PC-3 (cell line): ENCODE measurements at regions not wholly inside any gene's neighbourhood (a gene's known extent, or its start where the extent isn't known, plus 50 kb on each side); places are given as distances from the start of the nearest gene placed in this dataset.

ENCODE experiments used
- ATAC-seq: fragments of 200-7000 bp; cut with Tn5 transposase; 2 replicates; pipeline ENCODE4 v1.9.1; 2020; ENCODE audit warnings: mild to moderate bottlenecking, moderate library complexity
- BruUV-seq: library from RNA; stranded (reverse); fragments of 400-500 nt; replicated peaks from 2 replicates; lab custom pipeline; 2021; lab: Mats Ljungman, UMichigan
- CTCF ChIA-PET: fragments of 300-600 bp; sonication (Branson Sonifier 250); formaldehyde crosslinking; loops from one replicate; lab custom pipeline; 2022; ENCODE audit warnings: antibody characterized with exemption; lab: Charles Lee
- POLR2A ChIA-PET: fragments of 300-600 bp; sonication (Branson Sonifier 250); formaldehyde crosslinking; loops from one replicate; lab custom pipeline; 2022; ENCODE audit warnings: antibody characterized with exemption; ENCODE audit not compliant: unreplicated experiment; lab: Charles Lee
- DNase-seq: peaks from one replicate; pipeline ENCODE4 v3.0.0-alpha.2; 2015
- H2AFZ ChIP-seq: fragments of 300-600 bp; sonication (generic); 2 replicates; pipeline ENCODE4 v1.6.0; 2016; ENCODE audit warnings: antibody characterized with exemption, low read length
- H3F3A ChIP-seq: fragments of 300-600 bp; sonication (generic); one replicate; pipeline ENCODE4 v1.6.0; 2017; ENCODE audit warnings: antibody characterized with exemption, low read length, control low read depth, mild to moderate bottlenecking; ENCODE audit not compliant: unreplicated experiment
- H3K27ac ChIP-seq: fragments of 300-600 bp; sonication (generic); 2 replicates; pipeline ENCODE4 v1.5.1; 2016; ENCODE audit warnings: mild to moderate bottlenecking, low read length
- H3K27me3 ChIP-seq: fragments of 300-600 bp; sonication (generic); 2 replicates; pipeline ENCODE4 v1.6.1; 2016; ENCODE audit warnings: low read length, mixed read lengths
- H3K36me3 ChIP-seq: fragments of 300-600 bp; sonication (generic); 2 replicates; pipeline ENCODE4 v1.6.1; 2016; ENCODE audit warnings: low read depth, mixed run types, low read length, mixed read lengths
- H3K4me1 ChIP-seq: fragments of 300-600 bp; sonication (generic); 2 replicates; pipeline ENCODE4 v1.5.1; 2016; ENCODE audit warnings: low read length; ENCODE audit not compliant: insufficient read depth
- H3K4me2 ChIP-seq: fragments of 300-600 bp; sonication (generic); 2 replicates; pipeline ENCODE4 v1.6.0; 2016; ENCODE audit warnings: low read length
- H3K4me3 ChIP-seq: fragments of 300-600 bp; sonication (generic); 2 replicates; pipeline ENCODE4 v1.5.1; 2016; ENCODE audit warnings: mild to moderate bottlenecking, low read length, mixed read lengths
- H3K79me2 ChIP-seq: fragments of 300-600 bp; sonication (generic); 2 replicates; pipeline ENCODE4 v1.6.1; 2017; ENCODE audit warnings: low read length, mixed read lengths
- H3K9ac ChIP-seq: fragments of 300-600 bp; sonication (generic); 2 replicates; pipeline ENCODE4 v1.6.0; 2016; ENCODE audit warnings: mild to moderate bottlenecking, low read length
- H3K9me2 ChIP-seq: fragments of 300-600 bp; sonication (generic); replicated peaks from 2 replicates; pipeline ENCODE4 v1.6.1; 2016; ENCODE audit warnings: mixed run types, low read length, mixed read lengths
- H3K9me3 ChIP-seq: fragments of 300-600 bp; sonication (generic); 2 replicates; pipeline ENCODE4 v1.6.1; 2016; ENCODE audit warnings: low read length, mixed read lengths
- H4K20me1 ChIP-seq: fragments of 300-600 bp; sonication (generic); 2 replicates; pipeline ENCODE4 v1.6.1; 2016; ENCODE audit warnings: low read length, mixed read lengths
- CTCF ChIP-seq: fragments of 300-600 bp; sonication (generic); conservative IDR thresholded peaks from 2 replicates; pipeline ENCODE4 v1.5.1; 2017; ENCODE audit warnings: antibody characterized with exemption, low read depth, mild to moderate bottlenecking, low read length
- EZH2 ChIP-seq: fragments of 300-600 bp; sonication (generic); IDR thresholded peaks from one replicate; pipeline ENCODE4 v1.6.1; 2017; ENCODE audit warnings: antibody characterized with exemption, mild to moderate bottlenecking, low read length; ENCODE audit not compliant: unreplicated experiment
- EZH2phosphoT487 ChIP-seq: fragments of 300-600 bp; sonication (generic); IDR thresholded peaks from 2 replicates; pipeline ENCODE4 v1.6.1; 2018; ENCODE audit warnings: mild to moderate bottlenecking, antibody characterized with exemption, low read length, borderline replicate concordance
- intact Hi-C: fragments of 100-400 bp; cut with micrococcal nuclease; formaldehyde crosslinking; loops from 2 replicates; pipeline ENCODE4 v1.9.0; 2023

GRCh38 chr2:189997016-189997415, 65.5 kb downstream of the MSTN start:
- H3K9ac ChIP-seq = no peak overlapping the region
- no peaks in the 10 kb centered on the region for H3K9me2 ChIP-seq
- ATAC-seq = no peak
- no peaks in the 10 kb centered on the region for H3F3A ChIP-seq
- BruUV-seq = no TSS peak
- no peak overlapping the region for H3K4me3 ChIP-seq
- CTCF ChIA-PET = no interaction called here
- H3K4me2 ChIP-seq = no peak overlapping the region
- no peaks in the 10 kb centered on the region for H4K20me1 ChIP-seq
- no peaks in the 10 kb centered on the region for H3K79me2 ChIP-seq
- no peak for TF ChIP-seq CTCF
- no peak for TF ChIP-seq EZH2phosphoT487
- no peak for TF ChIP-seq EZH2
- POLR2A ChIA-PET = no interaction called here
- no peak overlapping the region for H3K27ac ChIP-seq
- no peaks in the 10 kb centered on the region for H3K36me3 ChIP-seq
- no peak overlapping the region for H2AFZ ChIP-seq
- DNase-seq = no peak
- no peaks in the 10 kb centered on the region for H3K27me3 ChIP-seq
- intact Hi-C loops = no loop called here
- 0 out of 2 replicates have a peak, but pooled peaks cover 6% of the 10 kb centered on the region for H3K9me3 ChIP-seq
- no peaks in the 10 kb centered on the region for H3K4me1 ChIP-seq

- Histone ChIP-seq H3K4me3 (no peak overlapping the region), H2AFZ (no peak overlapping the region), H3K27me3 (no peaks in the 10 kb centered on the region), H3K79me2 (no peaks in the 10 kb centered on the region), H3K9me3 (0 out of 2 replicates have a peak, but pooled peaks cover 6% of the 10 kb centered on the region), H3K9me2 (no peaks in the 10 kb centered on the region), H3K4me2 (no peak overlapping the region), H4K20me1 (no peaks in the 10 kb centered on the region), H3K9ac (no peak overlapping the region), H3K4me1 (no peaks in the 10 kb centered on the region), H3K27ac (no peak overlapping the region), H3K36me3 (no peaks in the 10 kb centered on the region), H3F3A (no peaks in the 10 kb centered on the region)
- DNase-seq (no peak), ATAC-seq (no peak)
- ChIA-PET POLR2A (no interaction called here), CTCF (no interaction called here)
- BruUV-seq = no TSS peak
- TF ChIP-seq EZH2 = no peak
- no peak for TF ChIP-seq CTCF
- no peak for TF ChIP-seq EZH2phosphoT487
- intact Hi-C loops = no loop called here
These were observed 66.8 kb downstream of the MSTN start for GRCh38 chr2:189995679-189996078.

- Histone ChIP-seq H3K36me3 (peaks cover 4% of the 10 kb centered on the region; the same call in 1 of the 2 replicates), H3K4me2 (no peak overlapping the region), H3K9ac (no peak overlapping the region), H3F3A (no peaks in the 10 kb centered on the region), H3K9me3 (peaks cover 25% of the 10 kb centered on the region; the same call in 1 of the 2 replicates), H3K79me2 (no peaks in the 10 kb centered on the region), H3K4me1 (no peaks in the 10 kb centered on the region), H3K27me3 (no peaks in the 10 kb centered on the region), H3K4me3 (no peak overlapping the region), H4K20me1 (no peaks in the 10 kb centered on the region), H2AFZ (no peak overlapping the region), H3K9me2 (no peaks in the 10 kb centered on the region), H3K27ac (no peak overlapping the region)
- BruUV-seq = no TSS peak
- no peak for TF ChIP-seq EZH2phosphoT487
- TF ChIP-seq EZH2 = no peak
- TF ChIP-seq CTCF = peak; percentile 55
- POLR2A ChIA-PET = interaction anchor here (0.5 kb wide), 1 partner anchor 102 kb away, joined by 6 read pairs; no protein-coding TSS in a partner anchor
- intact Hi-C loops = no loop called here
- peak; percentile 10 for DNase-seq
- ATAC-seq = no peak
- CTCF ChIA-PET = no interaction called here
These were observed 79.6 kb downstream of the MSTN start for GRCh38 chr2:189982780-189983394.
